ENCODE measurements at regions not wholly inside any gene's neighbourhood (a gene's known extent, or its start where the extent isn't known, plus 50 kb on each side); places are given as distances from the start of the nearest gene placed in this dataset.
"Not testable (repeated sequence)": the region's sequence is repeated elsewhere in the genome, so short reads cannot be mapped to it uniquely, and the experiment has no call there.

DNA sequence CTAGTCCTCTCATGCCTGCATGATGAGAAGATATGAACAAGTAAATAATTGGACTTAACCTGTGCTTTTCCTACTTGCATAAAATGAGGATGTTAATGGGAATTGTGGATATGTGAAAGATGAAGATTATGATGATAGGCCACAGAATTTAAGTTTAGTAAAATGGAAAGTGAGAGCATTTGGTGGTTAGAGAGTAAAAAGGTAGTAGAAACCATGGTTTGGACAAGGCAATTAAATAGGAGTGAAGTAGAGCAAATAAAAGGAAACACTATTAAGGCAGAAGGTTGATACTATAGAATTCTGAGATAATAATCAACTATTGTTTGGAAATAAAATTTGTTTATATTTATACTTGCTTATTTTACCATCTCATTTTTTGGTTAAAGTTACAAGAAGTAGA lies 1162.5 kb downstream of the MRPL39 start:
- no peak for DNase-seq

DNA sequence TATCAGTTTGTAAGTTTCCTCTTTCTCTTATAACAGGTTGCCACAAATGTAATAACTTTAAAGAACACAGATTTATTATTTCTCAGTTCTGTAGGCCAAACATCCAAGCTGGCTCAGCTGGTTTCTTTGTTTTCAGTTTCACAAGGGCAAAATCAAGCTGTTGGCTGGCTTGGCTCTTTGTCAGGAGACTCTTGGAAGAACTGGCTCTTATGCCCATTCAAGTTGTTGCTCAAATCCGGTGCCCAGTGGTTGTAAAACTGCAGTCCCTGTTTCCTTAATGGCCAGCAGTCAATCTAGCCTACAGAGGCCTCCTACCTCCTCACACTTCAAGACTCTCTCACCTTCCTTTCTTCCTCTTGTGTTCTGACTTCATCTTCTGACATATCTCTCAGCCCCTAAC lies 1171.0 kb downstream of the MRPL39 start:
- no peak for DNase-seq

DNA sequence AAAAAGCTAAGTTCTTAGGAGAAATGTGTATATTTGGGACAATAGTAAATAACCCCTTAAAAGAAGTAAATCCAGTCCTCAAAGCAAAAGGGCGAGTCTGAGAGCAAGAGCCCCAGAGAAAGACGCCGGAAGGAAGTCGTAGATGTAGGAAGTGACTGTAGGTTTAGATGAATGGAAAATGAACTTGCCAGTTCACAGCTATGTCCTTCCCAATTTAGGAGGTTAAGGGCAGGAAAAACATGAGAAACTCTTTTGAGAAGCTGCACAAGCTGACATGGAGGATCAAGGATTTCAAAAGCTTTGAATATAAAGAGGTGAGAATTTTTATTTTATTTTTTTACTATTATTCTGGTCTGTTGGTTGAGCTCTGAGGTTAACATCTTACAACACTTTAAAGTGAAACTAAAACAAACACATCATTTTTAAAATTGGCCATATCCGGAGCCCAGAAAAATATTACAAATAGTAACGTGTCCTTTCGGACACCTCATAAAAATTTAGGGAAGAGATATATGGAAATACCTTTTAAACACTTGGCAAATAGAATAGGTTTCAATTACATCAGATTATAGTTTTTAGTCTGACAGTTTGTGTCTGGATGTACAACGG lies 1178.6 kb downstream of the MRPL39 start:
- DNase-seq: no peak

GRCh38 chr21:24424776-24425175 lies 1182.5 kb downstream of the MRPL39 start:
- DNase-seq: no peak

DNA sequence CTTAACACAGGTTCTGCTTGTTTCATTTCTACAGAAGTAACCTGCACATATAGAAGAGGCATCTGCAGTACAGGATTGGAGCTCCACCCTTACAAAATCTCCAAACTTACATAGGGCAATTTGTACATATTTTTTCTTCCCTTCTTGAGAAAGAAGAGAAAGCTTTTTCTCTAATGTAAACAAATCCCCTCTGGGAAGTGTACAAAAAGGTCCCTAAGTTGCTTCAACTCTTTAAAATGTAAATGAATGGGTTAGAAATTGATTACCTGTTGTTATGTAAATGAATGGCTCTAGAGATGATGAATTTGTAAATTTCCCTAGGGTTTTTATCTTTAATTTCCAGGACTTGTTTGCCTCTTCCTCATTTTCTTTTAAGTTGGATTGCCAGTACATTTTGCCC lies 1183.7 kb downstream of the MRPL39 start:
- DNase-seq: no peak

DNA sequence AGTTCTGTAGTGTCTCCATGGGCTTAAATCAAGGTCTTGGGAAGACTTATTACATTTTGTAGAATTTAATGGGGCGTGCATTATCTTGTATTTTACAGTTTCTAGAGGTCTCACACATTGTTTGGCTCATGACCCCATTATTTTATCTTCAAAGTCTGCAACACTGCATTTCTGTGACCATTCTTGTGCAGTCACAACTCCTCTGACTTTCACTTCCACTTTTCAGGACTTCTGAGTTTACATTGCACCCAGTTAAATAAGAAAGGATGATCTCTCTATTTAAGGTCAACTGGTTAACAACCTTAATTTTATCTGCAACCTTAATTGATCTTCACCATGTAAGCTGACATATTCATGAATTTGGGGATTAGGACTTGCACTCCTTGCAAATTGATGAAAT lies 1186.6 kb downstream of the MRPL39 start:
- DNase-seq: no peak

DNA sequence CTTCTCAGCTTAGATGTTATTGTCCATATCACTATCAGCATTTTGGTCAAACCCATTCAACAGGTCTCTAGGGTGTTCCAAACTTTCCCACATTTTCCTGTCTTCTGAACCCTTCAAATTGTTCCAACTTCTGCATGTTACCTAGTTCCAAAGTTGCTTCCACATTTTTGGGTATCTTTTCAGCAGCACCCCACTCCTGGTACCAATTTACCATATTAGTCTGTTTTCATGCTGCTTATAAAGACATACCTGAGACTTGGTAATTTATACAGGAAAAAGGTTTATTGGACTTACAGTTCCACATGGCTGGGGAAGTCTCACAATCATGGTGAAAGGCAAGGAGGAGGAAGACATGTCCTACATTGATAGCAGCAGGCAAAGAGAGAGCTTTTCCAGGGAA lies 1187.6 kb downstream of the MRPL39 start:
- not testable (repeated sequence) for DNase-seq

DNA sequence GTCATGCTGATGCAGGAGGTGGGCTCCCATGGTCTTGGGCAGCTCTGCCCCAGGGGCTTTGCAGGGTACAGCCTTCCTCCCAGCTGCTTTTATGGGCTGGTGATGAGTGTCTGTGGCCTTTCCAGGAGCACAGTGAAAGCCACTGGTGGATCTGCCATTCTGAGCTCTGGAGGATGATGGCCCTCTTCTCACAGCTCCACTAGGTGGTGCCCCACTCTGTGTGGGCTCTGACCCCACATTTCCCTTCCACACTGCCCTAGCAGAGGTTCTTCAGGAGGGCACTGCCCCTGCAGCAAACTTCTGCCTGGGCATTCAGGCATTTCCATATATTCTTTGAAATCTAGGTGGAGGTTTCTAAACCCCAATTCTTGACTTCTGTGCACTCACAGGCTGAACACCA lies 1188.6 kb downstream of the MRPL39 start:
- no peak for DNase-seq

- DNase-seq: no peak
These were observed 1195.9 kb downstream of the MRPL39 start for GRCh38 chr21:24411429-24411828.

GRCh38 chr21:24403221-24403620 lies 1204.1 kb downstream of the MRPL39 start:
- DNase-seq: no peak

- no peak for DNase-seq
These were observed 1211.9 kb downstream of the MRPL39 start for GRCh38 chr21:24395320-24395923.

DNA sequence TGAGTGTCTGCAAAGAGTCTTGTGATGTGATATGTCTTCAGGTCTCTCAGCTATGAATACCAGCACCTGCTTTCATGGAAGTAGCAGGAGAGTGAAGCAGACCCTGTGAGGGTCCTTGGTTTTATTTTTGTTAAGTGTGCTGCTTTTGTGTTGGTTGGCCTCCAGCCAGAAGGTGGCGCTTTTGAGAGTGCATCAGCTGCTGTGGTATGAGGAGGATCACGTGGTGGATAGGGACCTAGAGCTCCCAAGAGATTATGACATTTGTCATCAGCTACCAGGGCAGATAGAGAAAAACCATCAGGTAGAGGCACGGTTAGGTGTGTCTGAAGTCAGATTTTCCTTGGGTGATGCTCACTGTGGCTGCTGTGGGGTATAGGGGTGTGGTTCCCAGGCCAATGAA lies 1232.1 kb downstream of the MRPL39 start:
- DNase-seq: no peak

- DNase-seq: no peak
These were observed 1234.8 kb downstream of the MRPL39 start for GRCh38 chr21:24372506-24372905.

DNA sequence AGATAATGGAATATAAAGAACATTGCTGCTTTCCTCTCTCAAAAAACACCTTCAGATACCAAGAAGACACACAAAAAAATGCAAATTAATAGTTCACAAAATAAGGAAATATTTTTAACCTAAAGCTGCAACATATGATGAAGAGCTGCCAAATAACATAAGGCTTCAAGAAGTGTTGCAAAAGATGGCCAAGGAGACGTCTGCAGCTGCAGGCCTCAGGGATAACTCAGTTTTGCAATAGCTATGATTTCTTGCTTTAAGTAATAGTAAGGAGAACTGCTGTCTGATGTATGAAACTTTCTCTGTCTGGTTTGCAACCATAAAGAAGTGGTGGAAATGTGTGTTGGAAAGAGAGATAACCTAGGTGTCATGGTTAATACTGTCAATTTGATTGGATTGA lies 1237.5 kb downstream of the MRPL39 start:
- no peak for DNase-seq

GRCh38 chr21:24369278-24369677 lies 1238.0 kb downstream of the MRPL39 start:
- DNase-seq: no peak

GRCh38 chr21:24367936-24368335 lies 1239.3 kb downstream of the MRPL39 start:
- no peak for DNase-seq

- DNase-seq: no peak
These were observed 1253.8 kb downstream of the MRPL39 start for GRCh38 chr21:24353492-24353891.

DNA sequence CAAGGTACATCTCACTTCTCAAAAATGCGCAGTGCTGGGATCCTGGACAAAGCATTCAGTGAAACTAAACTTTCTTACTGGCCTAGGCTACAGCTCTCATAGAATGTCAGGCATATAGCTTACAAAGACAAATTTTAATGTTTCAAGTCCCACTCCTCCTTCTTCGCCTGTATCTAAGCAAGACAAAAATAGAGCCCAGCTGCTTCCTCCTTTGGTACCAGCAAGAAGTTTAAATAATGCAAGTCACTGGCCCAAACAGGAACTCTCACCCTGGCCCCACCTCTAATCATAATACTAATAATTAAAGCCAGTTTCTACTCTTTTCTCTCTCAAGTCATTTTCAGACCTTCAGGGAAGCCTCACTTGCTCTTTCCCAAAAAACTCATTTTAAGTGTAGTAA lies 1267.9 kb downstream of the MRPL39 start:
- no peak for DNase-seq

- DNase-seq: no peak
These were observed 1270.8 kb downstream of the MRPL39 start for GRCh38 chr21:24336491-24336890.

DNA sequence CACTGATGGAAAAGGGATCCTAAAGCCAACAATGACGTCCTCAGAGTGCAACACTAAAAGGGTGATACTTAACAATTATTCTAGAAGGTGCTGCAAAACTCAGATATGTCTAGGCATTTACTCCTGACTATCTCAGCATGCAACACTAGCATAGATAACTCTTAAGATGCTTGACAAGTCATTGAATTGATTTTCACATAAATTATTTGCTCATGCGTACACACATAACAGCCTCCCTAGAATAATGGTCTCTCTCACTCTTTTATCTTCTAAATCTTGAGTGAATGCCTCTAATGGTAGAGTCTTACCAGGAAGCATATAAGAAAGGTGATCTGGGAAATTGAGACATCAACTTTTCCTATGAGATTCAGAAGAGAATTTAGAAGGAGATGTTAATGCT lies 1283.7 kb downstream of the MRPL39 start:
- DNase-seq: no peak

- no peak for DNase-seq
These were observed 1290.9 kb downstream of the MRPL39 start for GRCh38 chr21:24316277-24316922.

DNA sequence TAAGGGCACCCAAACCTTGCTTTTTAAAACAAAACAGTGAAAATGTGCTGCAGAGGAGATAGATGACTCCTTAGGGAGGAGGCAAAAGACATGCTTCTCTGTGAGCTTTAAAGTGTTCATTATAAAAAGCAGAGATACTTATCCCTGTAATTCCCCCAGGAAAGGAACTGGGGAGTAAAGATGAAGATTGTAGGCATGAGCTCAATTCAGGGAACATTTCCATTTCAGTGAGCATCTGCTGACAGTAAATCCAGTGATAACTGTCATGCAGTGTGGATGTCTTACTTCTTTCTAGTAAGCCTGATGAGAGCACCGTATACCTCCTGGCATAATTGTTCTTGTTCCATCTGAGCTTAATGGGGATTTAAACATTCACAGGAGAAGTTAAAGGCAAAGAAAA lies 1296.5 kb downstream of the MRPL39 start:
- DNase-seq: no peak

DNA sequence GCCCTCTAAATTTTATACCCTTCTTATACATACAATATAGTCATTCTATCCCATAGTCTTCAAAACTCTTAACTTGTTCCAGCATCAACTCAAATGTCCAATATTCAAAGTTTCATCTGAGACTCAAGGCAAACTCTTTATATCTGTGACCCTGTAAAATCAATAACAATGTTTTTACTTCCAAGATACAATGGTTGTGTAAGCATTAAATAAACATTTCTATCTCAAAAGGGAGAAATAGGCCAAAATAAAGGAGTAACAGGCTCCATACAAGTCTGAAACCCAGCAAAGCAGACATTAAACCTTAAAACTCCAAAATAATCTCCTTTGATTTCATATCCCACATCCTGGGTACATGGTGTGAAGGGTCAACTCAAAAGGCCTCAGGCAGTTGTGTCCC lies 1299.1 kb downstream of the MRPL39 start:
- DNase-seq: no peak

- DNase-seq: no peak
These were observed 1304.9 kb downstream of the MRPL39 start for GRCh38 chr21:24302400-24302799.

DNA sequence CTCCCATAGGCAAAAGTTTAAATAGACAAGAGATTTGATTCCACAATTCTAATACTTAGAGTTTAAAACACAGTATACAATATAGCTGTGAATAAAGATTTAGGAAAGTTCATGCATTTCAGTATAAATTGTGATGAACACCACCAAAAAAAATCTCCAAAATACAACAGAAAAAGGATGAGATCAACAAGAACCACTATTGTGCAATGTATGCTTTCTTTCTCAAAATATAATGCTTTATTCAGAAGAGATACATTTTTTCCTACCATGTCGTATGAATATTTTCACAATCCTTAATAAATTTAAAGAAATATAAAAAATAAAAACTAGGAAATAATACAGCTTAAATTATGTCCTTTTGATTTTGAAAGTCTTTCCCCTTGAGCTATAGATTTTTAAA lies 1309.2 kb downstream of the MRPL39 start:
- no peak for DNase-seq
